T-helper 17 cell (primary cell): ENCODE measurements at regions not wholly inside any gene's neighbourhood (a gene's known extent, or its start where the extent isn't known, plus 50 kb on each side); places are given as distances from the start of the nearest gene placed in this dataset.

Experiments
- ATAC-seq: fragments of 150-1000 bp; cut with Tn5 transposase; 2 replicates; pipeline ENCODE4 v1.10.0; 2021; ENCODE audit warnings: mild to moderate bottlenecking, moderate library complexity
- DNase-seq, 3 donors: peaks; one replicate each; pipeline versions ENCODE4 v3.0.0 to v3.0.0-alpha.2; 2020 to 2021
- H3K9me3 ChIP-seq: one replicate; pipeline ENCODE4 v1.7.0; 2013; ENCODE audit warnings: low read length, mild to moderate bottlenecking; ENCODE audit not compliant: control insufficient read depth, poor library complexity, severe bottlenecking
- H3K27ac Mint-ChIP-seq: one replicate; pipeline ENCODE4 v1.8.0; 2022; ENCODE audit warnings: mild to moderate bottlenecking, moderate library complexity, mixed read lengths
- H3K27me3 Mint-ChIP-seq: one replicate; pipeline ENCODE4 v1.8.0; 2022; ENCODE audit warnings: mixed read lengths
- H3K36me3 Mint-ChIP-seq: one replicate; pipeline ENCODE4 v1.8.0; 2022; ENCODE audit warnings: low read depth, mixed read lengths
- H3K4me1 Mint-ChIP-seq: one replicate; pipeline ENCODE4 v1.8.0; 2022; ENCODE audit warnings: mild to moderate bottlenecking, mixed read lengths
- H3K4me3 Mint-ChIP-seq: one replicate; pipeline ENCODE4 v1.8.0; 2022; ENCODE audit warnings: mild to moderate bottlenecking, moderate library complexity, mixed read lengths

- no peaks in the 10 kb centered on the region for H3K9me3 ChIP-seq
- H3K4me1 Mint-ChIP-seq, result no peaks in the 10 kb centered on the region
- peaks cover 6% of the 10 kb centered on the region for H3K27me3 Mint-ChIP-seq
- H3K27ac Mint-ChIP-seq, result no peak overlapping the region
- no peak for DNase-seq
- no peaks in the 10 kb centered on the region for H3K36me3 Mint-ChIP-seq
- H3K4me3 Mint-ChIP-seq, result no peak overlapping the region
- no peak for ATAC-seq
Observed at GRCh38 chr16:86013867-86014266, 114.9 kb downstream of the IRF8 start.

- no peak overlapping the region for H3K27ac Mint-ChIP-seq
- peaks cover 14% of the 10 kb centered on the region for H3K27me3 Mint-ChIP-seq
Observed at GRCh38 chr16:86015606-86016005, 116.6 kb downstream of the IRF8 start.

GRCh38 chr16:86016201-86016965, 117.4 kb downstream of the IRF8 start:
- Mint-ChIP-seq H3K36me3 (peaks cover 2% of the 10 kb centered on the region), H3K4me3 (no peak overlapping the region), H3K27ac (no peak overlapping the region), H3K4me1 (no peaks in the 10 kb centered on the region), H3K27me3 (peaks cover 18% of the 10 kb centered on the region)
- ATAC-seq (peak; percentile 50), DNase-seq (no peak)
- H3K9me3 ChIP-seq, result no peaks in the 10 kb centered on the region

More at GRCh38 chr16:86015606-86016005, 116.6 kb downstream of the IRF8 start:
- ATAC-seq, result no peak
- Mint-ChIP-seq H3K4me3 (no peak overlapping the region), H3K36me3 (peaks cover under 1% of the 10 kb centered on the region), H3K4me1 (no peaks in the 10 kb centered on the region)
- no peaks in the 10 kb centered on the region for H3K9me3 ChIP-seq
- no peak for DNase-seq

GRCh38 chr16:86018071-86018470, 119.1 kb downstream of the IRF8 start:
- no peak for ATAC-seq
- peaks cover 2% of the 10 kb centered on the region for H3K36me3 Mint-ChIP-seq
- no peak for DNase-seq
- peaks cover 18% of the 10 kb centered on the region for H3K27me3 Mint-ChIP-seq
- no peak overlapping the region for H3K4me3 Mint-ChIP-seq
- H3K27ac Mint-ChIP-seq, result no peak overlapping the region
- no peaks in the 10 kb centered on the region for H3K9me3 ChIP-seq
- no peaks in the 10 kb centered on the region for H3K4me1 Mint-ChIP-seq

- ATAC-seq (peak; percentile 52), DNase-seq (no peak)
- peaks cover 18% of the 10 kb centered on the region for H3K27me3 Mint-ChIP-seq
- no peaks in the 10 kb centered on the region for H3K9me3 ChIP-seq
- no peak overlapping the region for H3K4me3 Mint-ChIP-seq
- H3K27ac Mint-ChIP-seq, result no peak overlapping the region
- H3K4me1 Mint-ChIP-seq, result no peaks in the 10 kb centered on the region
- H3K36me3 Mint-ChIP-seq, result peaks cover 2% of the 10 kb centered on the region
Observed at GRCh38 chr16:86018487-86018886, 119.5 kb downstream of the IRF8 start.

- no peaks in the 10 kb centered on the region for H3K9me3 ChIP-seq
- Mint-ChIP-seq H3K27me3 (peaks cover 18% of the 10 kb centered on the region), H3K4me1 (no peaks in the 10 kb centered on the region), H3K36me3 (peaks cover 2% of the 10 kb centered on the region), H3K4me3 (no peak overlapping the region), H3K27ac (no peak overlapping the region)
- no peak for DNase-seq
- no peak for ATAC-seq
Observed at GRCh38 chr16:86018941-86019340, 120.0 kb downstream of the IRF8 start.

- H3K27ac Mint-ChIP-seq, result no peak overlapping the region
- H3K36me3 Mint-ChIP-seq, result peaks cover 2% of the 10 kb centered on the region
Observed at GRCh38 chr16:86019446-86020047, 120.6 kb downstream of the IRF8 start.

GRCh38 chr16:86020971-86021370, 122.0 kb downstream of the IRF8 start:
- ATAC-seq (no peak), DNase-seq (no peak)
- H3K4me3 Mint-ChIP-seq, result no peak overlapping the region
- H3K27ac Mint-ChIP-seq, result no peak overlapping the region
- peaks cover 18% of the 10 kb centered on the region for H3K27me3 Mint-ChIP-seq
- no peaks in the 10 kb centered on the region for H3K4me1 Mint-ChIP-seq
- peaks cover 2% of the 10 kb centered on the region for H3K36me3 Mint-ChIP-seq
- H3K9me3 ChIP-seq, result no peaks in the 10 kb centered on the region

More at GRCh38 chr16:86019446-86020047, 120.6 kb downstream of the IRF8 start:
- H3K4me1 Mint-ChIP-seq, result no peaks in the 10 kb centered on the region
- ATAC-seq (no peak), DNase-seq (no peak)
- H3K27me3 Mint-ChIP-seq, result peaks cover 18% of the 10 kb centered on the region
- H3K4me3 Mint-ChIP-seq, result no peak overlapping the region
- H3K9me3 ChIP-seq, result no peaks in the 10 kb centered on the region

- Mint-ChIP-seq H3K36me3 (peaks cover 2% of the 10 kb centered on the region), H3K27ac (no peak overlapping the region), H3K4me3 (no peak overlapping the region), H3K4me1 (no peaks in the 10 kb centered on the region), H3K27me3 (peaks cover 12% of the 10 kb centered on the region)
- DNase-seq (no peak), ATAC-seq (no peak)
- H3K9me3 ChIP-seq, result no peaks in the 10 kb centered on the region
Observed at GRCh38 chr16:86022381-86022960, 123.5 kb downstream of the IRF8 start.

- no peak overlapping the region for H3K27ac Mint-ChIP-seq
Observed at GRCh38 chr16:86024210-86024609, 125.2 kb downstream of the IRF8 start.

GRCh38 chr16:86025706-86026105, 126.7 kb downstream of the IRF8 start:
- H3K27ac Mint-ChIP-seq, result no peak overlapping the region
- H3K27me3 Mint-ChIP-seq, result peaks cover 26% of the 10 kb centered on the region
- no peak overlapping the region for H3K4me3 Mint-ChIP-seq
- no peak for DNase-seq
- H3K4me1 Mint-ChIP-seq, result no peaks in the 10 kb centered on the region
- ATAC-seq, result no peak
- peaks cover under 1% of the 10 kb centered on the region for H3K36me3 Mint-ChIP-seq
- no peaks in the 10 kb centered on the region for H3K9me3 ChIP-seq

More at GRCh38 chr16:86024210-86024609, 125.2 kb downstream of the IRF8 start:
- DNase-seq (no peak), ATAC-seq (no peak)
- peaks cover 23% of the 10 kb centered on the region for H3K27me3 Mint-ChIP-seq
- no peak overlapping the region for H3K4me3 Mint-ChIP-seq
- H3K36me3 Mint-ChIP-seq, result peaks cover 2% of the 10 kb centered on the region
- H3K9me3 ChIP-seq, result no peaks in the 10 kb centered on the region
- H3K4me1 Mint-ChIP-seq, result no peaks in the 10 kb centered on the region

GRCh38 chr16:86026171-86026910, 127.4 kb downstream of the IRF8 start:
- H3K27me3 Mint-ChIP-seq, result peaks cover 23% of the 10 kb centered on the region
- ATAC-seq, result no peak
- no peaks in the 10 kb centered on the region for H3K36me3 Mint-ChIP-seq
- DNase-seq, result no peak
- H3K4me3 Mint-ChIP-seq, result no peak overlapping the region
- H3K4me1 Mint-ChIP-seq, result no peaks in the 10 kb centered on the region
- H3K9me3 ChIP-seq, result no peaks in the 10 kb centered on the region
- H3K27ac Mint-ChIP-seq, result no peak overlapping the region

GRCh38 chr16:86026916-86027315, 128.0 kb downstream of the IRF8 start:
- no peak overlapping the region for H3K27ac Mint-ChIP-seq
- DNase-seq (no peak), ATAC-seq (no peak)
- H3K4me1 Mint-ChIP-seq, result no peaks in the 10 kb centered on the region
- peaks cover 23% of the 10 kb centered on the region for H3K27me3 Mint-ChIP-seq
- H3K4me3 Mint-ChIP-seq, result no peak overlapping the region
- no peaks in the 10 kb centered on the region for H3K9me3 ChIP-seq
- H3K36me3 Mint-ChIP-seq, result no peaks in the 10 kb centered on the region
